NCI-H1694 (cell line): ENCODE measurements at regions not wholly inside any gene's neighbourhood (a gene's known extent, or its start where the extent isn't known, plus 50 kb on each side); places are given as distances from the start of the nearest gene placed in this dataset.

Experiments
- DNase-seq: peaks from one replicate; lab custom pipeline; 2025; lab: John Stamatoyannopoulos, UW

DNA sequence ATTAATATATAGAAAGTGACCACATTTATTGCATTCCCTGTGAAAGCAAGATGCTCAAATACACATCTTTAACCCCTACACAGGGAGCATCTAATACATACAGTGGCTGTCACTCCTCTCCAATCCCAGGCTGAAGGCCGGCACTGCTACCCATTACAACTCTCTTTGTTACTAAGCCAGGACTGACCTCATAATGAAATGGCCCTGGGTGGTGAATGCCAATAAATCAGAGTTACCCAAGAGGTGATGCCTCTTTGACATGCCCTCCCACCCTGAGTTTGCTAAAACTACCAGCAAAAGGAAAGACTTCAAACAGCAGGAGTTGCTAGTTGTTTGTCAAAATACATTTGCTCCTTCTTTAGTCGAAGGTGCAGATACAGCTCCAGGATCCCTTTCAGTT, 214.2 kb downstream of the FOXA2 start:
- no peak for DNase-seq

DNA sequence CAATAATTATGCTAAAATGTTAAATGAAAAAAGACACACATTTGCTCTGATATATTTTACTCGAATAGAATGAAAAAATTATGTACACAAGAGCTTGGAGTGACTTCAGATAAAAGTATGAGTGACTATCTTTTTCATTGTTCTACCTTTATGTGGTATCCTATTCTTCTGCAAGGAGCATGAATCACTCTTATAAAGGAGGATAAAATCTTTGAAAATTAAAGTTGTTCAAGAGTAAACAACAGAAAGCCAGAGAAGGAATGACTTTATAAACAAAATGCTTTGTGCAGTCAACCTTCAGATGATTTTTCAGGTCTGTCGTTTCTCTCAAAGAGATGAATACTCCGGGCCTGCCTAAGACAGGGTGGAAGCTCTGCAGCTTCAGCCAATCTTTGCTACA, 215.3 kb downstream of the FOXA2 start:
- DNase-seq: no peak

DNA sequence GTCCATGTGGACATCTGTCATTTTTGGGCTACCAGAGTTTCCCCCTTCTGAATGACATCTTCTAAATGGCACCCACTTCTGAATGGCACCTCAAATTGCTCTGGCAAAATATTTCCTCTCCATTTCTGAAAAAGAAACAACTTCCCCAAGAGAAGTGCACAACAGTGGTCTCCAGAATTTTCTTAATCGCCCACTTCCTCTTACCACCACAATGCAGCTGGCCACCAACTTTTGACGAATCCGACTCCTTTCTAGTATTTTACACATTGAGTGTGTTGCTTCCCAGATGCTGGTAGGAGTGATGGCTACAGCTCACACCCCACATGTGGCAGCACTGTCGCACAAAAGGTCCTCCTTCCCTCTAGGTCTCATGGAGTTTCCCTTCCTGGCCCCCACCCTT, 216.1 kb downstream of the FOXA2 start:
- no peak for DNase-seq

DNA sequence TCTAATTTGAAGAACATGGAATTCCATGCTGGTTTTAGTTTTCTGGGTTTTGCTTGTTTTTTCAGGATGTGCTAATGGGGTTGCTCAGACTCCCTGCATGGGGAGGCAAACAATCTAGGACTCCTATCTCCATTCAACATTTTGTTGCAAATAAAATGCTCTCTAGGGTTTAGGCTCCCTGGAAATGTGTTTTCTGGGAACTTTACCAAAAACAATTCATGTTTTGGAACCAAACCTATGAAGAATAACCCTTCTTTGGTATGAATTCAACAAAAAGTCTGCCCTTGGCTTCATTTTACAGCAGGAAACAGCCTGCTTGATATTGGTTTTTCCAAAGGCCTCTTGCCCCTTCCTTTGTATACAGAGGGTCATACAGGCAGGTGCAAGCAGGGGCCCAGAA, 217.7 kb downstream of the FOXA2 start:
- DNase-seq: no peak

DNA sequence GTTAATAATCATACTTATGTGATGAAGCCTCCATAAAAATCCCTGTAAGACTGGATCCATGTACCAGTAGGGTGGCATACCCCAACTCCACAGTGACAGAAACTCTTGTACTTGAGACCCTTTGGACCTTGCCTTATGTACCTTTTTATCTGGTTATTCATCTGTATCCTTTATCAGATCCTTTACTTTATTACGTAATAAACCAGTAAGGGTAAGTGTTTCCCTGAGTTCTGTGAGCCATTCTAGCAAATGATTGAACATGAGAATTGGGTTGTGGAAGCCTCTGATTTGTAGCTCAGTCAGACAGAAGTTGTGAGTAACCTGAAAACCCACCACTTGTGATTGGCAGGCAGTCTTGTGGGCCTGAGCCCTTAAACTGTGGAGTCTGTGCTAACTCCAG, 229.7 kb downstream of the FOXA2 start:
- no peak for DNase-seq

DNA sequence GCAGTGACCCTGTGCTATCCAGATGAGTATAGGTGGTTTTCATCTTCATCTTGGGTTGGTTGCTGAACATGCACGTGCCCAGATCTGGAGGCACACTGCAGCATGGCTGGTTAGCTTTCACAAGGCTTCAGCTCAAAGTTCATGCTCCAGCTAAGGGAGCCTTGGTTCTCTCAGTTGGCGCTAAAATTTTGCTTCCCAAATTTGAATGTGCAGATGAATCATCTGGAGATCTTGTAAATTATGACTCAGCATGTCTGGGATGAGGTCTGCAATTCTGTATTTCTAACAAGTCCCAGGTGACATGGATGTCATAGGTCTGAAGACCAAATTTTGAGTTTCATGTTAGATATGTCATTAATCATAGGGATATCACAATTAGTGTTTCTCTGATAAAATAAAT, 230.8 kb downstream of the FOXA2 start:
- no peak for DNase-seq

DNA sequence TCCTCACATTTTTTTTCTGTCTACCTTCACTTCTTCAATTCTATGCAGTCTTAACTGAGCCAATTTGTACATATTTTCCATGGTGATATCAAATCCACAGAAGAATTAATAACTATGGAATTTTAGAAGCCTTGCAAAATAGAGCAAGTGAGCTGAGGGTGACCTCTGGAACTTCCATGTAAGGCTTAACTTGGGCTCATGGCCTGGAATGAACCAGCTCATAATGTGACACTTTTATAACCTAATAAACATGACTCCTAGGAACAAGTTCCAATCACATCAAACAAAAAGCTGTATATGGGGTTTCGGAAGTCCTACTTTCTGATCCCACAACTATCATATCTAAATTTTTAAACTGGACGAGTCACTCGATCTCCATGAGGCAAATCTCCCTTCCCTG, 232.4 kb downstream of the FOXA2 start:
- DNase-seq: no peak

DNA sequence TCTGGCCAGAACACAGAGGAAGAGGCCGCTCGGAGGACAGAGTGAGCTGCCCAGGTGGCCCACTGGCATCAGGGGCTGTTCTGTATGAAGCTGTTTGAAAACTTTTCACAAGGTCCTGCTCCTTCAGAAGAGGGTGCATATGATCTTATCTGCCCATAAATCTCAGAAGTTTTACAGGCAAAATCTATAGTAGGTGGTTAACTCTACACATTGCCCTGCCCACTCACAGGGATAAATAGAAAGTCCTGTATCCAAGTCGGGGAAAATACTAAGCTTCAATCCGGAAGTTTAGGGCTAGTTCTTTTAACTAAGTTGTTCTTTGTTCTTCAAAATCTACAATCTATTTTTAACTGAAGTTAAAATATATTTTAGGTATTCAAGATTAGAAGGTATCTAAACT, 233.7 kb downstream of the FOXA2 start:
- DNase-seq: no peak

DNA sequence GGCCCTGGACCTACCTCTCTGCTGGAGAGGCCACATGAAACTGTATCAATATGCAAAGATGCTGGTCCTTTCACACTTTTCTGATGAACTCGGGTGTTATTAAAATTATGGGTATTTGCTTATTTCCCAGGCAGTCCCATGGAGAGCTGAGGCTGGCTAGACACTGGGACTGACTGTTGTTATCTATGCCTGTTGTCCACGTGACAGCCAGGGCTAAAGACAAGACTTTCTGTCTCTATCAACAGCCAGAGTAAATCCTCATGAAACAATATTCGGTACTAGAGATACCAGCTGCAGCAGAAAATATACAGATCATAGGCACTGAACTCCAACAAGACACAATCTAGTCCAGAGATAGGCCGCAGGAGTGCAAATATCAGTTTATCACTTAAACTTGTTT, 236.4 kb downstream of the FOXA2 start:
- DNase-seq: no peak

DNA sequence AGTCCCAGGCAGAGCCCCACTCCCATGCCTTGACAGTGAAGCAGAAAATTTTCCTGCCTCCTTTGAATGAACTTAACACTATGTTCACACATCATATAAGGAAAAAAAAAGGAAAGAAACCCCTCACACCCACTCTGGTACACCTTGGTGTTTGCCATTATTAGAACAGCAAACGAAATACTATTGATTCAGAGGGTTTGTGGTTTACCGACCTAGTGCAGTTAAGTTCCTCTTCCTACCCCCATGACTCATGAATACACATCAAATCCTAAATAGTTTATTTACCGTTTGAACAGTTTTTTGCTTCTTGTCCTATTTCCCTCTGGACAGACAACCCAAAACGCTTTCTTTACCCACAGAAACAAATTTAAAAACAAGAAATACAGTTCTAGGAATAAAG, 237.7 kb downstream of the FOXA2 start:
- DNase-seq: no peak

DNA sequence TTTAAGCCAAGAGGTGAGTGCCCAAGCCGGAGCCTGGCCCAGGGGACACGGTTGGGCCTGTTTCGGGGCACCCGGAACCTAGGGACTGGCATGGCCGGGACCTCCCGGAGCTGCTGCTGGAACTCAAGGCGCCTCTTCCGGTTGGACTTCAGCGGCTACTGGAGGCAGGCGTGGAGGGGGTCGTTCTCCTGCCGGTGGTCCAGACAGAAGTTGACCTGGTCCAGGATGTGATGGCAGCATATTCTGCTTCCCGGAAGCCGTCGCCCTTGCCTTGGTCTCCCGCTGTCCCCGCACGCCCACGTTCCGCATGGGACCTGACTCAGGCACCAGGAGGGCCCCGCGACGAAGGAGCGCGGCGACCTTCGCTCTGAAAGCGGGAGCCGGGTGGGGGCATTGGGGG, 240.8 kb downstream of the FOXA2 start:
- no peak for DNase-seq

DNA sequence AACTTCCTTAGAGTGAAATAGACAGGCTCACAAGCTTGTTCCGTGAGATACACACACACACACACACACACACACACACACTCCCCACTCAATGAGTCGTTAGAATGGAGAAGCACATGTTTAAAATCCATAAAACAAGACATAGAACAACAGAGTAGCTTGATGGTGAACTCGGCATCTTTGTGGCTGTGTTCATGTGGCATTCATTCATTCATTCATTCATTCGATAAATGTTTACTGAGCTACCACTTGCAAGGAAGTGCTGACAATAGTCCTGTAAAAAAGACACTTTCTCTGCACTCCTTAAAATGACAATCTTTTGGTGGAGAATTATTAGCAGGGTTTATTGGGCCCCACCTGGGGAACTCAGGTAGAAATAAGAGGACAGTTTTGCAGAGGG, 242.0 kb downstream of the FOXA2 start:
- no peak for DNase-seq

DNA sequence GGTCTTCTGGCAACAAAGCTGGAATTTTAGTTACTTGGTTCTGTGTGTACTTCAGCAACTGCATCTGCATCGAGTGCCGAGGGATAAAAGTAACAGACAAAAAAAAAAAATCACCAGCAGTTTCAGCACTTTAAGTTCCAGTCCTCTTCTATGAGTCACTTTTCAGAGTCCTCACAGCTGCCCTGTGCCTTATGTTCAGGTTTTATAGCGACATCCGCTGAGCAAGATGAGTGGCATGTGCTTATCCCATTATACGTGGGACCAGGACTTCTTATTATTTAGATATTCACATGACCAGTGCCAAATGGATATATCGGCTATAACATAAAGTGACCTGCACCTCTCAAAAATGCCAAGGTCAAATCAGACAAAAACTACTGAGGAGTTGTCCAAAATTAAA, 242.9 kb downstream of the FOXA2 start:
- DNase-seq: no peak

DNA sequence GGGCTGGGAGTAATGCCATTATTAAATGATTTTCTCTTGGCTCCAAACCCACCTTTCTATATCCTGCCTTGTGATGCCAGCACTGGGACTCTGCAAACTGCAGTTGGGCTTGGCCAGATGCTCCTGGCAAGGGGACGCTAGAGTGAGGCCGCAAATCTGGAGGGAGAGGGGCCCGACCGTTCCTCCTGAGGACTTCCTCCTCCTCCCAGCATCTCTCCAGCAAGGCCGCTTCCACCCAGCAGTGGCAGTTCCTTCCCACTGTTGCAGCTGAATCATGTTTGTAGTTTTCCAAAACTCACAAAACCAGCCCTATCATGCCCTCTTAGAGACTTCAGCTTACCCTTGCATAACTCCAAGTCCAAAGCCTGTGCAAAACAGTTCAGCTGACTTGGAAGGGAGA, 244.4 kb downstream of the FOXA2 start:
- no peak for DNase-seq

DNA sequence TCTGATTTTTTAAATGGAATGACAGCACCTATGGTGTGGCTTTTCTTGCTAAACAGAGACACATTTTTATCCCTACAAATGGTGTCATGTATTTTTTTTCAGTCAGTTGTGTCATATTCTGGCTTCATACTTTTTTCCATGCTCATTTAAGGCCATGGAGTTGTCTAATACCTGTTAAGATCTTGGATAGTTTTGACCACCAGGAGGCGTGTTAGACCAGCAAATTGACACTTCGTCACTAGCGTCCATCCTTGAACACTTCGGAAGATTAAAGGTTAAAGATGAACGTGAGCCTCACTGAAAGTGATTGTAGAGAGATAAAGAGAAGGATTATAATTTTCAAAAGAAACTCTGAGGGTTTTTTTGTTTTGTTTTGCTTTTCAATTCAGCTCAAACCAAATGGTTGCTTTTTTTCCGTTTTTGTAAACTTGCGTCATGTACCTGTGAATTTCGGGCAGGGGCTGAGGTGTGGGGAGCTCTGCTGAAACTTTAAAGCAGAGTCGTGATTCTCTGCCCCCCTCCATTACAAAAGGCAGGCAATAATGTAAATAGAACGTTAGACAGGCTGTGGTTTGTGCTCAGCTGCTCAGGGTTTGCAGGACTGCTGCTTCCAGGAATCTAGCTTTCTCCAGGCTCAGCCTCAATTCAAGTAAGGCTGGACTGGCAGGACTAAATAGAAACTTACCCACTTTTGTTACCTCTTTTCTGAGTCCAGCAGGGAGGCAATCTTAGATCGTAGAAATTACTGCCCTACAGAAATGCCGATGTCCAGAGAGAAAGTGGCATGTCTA, 245.1 kb downstream of the FOXA2 start:
- peak; percentile 18 for DNase-seq

DNA sequence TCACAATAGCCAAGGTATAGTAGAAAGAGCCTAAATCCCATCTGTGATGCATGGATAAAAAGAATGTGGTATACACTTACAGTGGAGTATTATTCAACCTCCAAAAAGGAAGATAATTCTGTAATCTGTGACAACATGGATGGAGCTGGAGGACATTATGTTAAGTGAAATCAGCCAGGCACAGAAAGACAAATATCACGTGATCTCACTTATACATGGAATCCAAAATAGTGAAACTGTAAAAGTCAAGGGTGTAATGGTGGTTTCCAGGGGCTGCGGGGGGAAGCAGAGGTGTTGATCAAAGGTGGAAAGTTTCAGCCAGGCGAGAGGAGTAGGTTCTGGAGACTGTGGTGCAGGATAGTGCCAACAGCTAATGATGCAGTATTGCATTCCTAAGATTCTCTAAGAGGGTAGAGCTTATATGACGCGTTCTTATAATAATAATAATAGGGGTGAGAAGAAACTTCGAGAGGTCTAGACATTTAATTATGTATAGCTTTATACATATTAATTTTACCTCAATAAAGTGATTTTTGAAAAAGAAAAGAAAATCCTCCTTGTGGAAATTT, 246.1 kb downstream of the FOXA2 start:
- DNase-seq: no peak

DNA sequence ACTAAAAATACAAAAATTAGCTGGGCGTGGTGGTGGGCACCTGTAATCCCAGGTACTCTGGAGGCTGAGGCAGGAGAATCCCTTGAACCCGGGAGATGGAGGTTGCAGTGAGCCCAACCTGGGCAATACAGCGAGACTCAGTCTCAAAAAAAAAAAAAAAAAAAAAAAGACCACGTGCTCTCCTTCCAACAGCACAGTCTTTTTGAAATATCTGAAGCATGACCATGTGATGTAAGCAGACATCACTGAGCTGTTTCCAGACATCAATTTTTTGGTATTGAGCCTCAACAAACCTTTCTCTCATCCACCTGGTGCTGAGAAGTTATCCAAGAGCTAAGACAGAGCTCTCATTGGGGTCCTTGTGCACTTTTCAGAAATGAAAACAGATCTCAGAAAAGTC, 249.2 kb downstream of the FOXA2 start:
- DNase-seq: no peak

DNA sequence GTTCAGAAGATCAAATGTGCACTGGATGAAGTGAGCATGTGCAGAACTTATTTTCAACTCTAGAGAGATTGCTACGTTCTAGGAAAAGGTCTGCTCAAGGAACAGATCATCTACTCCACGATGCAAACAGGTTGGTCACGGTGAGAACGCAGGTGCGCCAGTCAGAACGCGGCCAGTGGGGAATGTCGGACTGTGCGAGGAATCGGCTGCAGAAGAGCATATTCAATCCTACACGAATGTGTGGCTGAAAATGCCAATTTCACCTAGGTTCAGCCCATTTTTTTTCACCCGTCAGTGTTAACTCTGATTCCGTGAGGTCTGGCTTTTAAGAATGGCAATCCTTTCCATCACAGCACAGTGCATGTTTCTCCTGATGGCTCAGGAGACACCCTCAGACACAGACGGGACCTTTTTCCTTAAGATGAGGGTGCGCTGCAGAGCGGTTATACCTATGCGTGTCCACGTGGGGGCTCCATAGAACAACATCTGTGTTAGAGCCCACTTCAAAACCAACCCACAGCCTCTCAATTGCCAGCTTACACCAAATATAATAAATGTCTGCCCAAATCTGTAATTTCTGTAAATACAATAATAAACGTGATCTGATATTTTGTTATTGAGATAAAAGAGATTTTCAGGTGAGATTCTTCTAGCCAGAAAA, 250.4 kb downstream of the FOXA2 start:
- DNase-seq: peak; percentile 12

DNA sequence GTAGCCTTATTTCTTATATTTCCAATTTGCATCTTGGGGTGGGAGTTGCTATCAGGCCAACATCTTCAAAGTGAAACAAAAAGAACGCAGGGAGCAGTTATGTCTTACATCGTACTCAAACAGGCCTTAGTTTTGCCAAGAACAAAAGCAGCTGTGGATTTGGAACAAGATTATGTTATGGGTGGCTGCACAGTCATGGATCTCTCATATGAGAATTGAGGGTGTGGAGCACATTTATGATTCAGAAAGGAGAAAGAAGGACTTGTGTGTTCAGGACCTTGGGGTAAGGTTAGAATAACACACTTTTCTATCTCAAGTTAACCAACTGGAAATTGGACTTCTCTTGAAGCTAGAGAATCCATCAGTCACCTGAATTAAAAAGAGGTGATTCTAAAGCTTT, 259.9 kb downstream of the FOXA2 start:
- DNase-seq: no peak

DNA sequence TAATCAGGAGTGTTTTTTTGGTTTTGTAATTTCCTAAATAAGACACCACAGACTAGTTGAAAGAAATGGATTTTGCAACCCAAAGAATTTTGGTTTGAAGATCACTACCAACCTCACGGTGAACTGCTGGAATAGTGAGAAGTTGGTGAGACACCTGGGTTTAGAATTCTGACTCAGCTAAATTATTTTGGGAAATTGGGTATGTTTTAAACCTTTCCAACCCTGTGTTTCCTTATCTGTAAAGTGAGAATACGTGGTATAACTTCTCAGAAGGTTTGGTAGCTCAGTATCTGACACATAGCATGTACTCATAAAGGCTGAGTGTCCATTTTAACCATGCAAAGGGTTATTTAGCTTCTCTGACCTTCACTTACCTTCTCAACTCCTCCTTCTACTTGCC, 261.9 kb downstream of the FOXA2 start:
- no peak for DNase-seq

DNA sequence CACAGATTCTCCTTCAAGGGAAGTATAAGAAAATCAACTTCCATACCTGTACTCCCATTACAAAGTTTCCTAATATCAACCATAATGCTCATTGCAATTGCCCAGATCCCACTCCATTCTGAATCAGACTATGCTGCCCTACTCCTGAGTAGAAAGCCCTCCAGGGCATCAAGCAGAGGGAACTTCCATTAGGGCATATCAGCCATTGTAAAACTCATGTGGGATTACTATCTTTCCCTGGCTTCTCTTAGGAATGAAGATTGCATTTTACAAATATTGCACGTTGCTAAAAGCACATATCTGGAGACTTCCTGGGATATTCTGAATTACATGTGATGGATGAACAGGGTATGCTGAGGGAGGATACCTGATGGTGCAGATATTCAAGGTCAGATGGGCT, 263.2 kb downstream of the FOXA2 start:
- DNase-seq: no peak

DNA sequence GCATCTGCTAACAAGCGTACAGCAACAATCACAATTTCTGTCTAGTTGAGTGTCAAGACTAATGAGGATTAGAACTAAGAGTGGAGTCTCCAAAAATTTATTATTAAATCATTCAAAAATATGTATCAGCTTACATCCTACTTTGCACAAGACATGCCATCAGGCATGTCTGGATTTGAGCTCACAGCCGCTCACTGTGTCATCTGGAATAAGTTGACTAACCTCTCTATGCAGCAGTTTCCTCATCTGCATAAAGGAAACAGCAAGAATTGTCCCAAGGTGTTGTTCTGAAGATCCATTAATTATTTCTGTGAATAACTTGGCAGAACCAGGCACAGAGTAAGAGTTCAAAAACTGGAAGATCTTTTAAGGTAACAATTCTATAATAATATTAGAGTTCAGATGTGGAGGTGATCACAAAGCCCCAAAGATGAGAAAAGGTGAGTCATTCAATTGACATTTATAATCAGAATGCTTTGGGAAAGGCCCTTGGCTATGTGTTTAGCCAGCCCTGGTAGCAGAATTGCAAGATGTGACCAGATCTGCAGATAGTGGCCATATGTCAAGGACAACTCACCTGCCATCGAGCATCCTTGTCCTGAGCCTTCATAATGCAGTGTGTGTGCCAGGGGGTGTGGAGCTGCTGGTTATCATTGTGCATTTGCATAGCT, 264.0 kb downstream of the FOXA2 start:
- no peak for DNase-seq

DNA sequence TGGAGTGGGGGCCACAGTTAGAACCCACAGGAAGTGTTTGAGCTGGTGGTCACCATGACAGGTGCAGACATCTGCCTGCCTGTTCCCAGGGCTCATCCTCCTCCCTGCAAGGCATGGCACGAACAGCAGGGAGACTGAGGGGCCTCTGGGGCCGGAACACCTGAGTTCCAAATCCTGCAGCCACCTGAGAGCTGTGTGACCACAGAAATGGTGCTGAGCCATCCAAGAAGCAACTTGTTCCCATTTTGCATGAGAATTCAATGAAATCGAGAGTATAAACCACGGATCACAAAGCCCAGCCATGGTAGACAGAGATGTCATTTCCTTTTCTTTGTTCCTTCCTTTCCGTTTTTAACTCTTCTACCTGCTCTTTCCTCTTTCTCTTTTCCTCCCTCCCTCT, 268.6 kb downstream of the FOXA2 start:
- DNase-seq: no peak
